Activated CD8-positive, alpha-beta memory T cell treated with anti-CD3 and anti-CD28 coated beads, Interleukin-2, amount 50 U/mL, for 48 hours (primary cell): ENCODE measurements at regions not wholly inside any gene's neighbourhood (a gene's known extent, or its start where the extent isn't known, plus 50 kb on each side); places are given as distances from the start of the nearest gene placed in this dataset.

Source experiments
- DNase-seq: peaks from one replicate; pipeline ENCODE4 v3.0.0-alpha.2; 2020

GRCh38 chr6:165985281-165985805 lies 182.3 kb downstream of the TBXT start:
- DNase-seq = no peak

- no peak for DNase-seq
Measured at GRCh38 chr6:165984729-165985275, 182.8 kb downstream of the TBXT start.

- DNase-seq = no peak
Measured at GRCh38 chr6:165983112-165984072, 184.3 kb downstream of the TBXT start.

- no peak for DNase-seq
Measured at GRCh38 chr6:165978476-165978875, 189.2 kb downstream of the TBXT start.

- no peak for DNase-seq
Measured at GRCh38 chr6:165976684-165977083, 191.0 kb downstream of the TBXT start.

GRCh38 chr6:165974817-165975216 lies 192.8 kb downstream of the TBXT start:
- DNase-seq = no peak

GRCh38 chr6:165973473-165973872 lies 194.2 kb downstream of the TBXT start:
- no peak for DNase-seq

GRCh38 chr6:165972139-165972802 lies 195.4 kb downstream of the TBXT start:
- no peak for DNase-seq

GRCh38 chr6:165971202-165971601 lies 196.4 kb downstream of the TBXT start:
- no peak for DNase-seq

- DNase-seq = no peak
Measured at GRCh38 chr6:165970001-165970400, 197.7 kb downstream of the TBXT start.

GRCh38 chr6:165969184-165969583 lies 198.5 kb downstream of the TBXT start:
- DNase-seq = no peak

- no peak for DNase-seq
Measured at GRCh38 chr6:165968408-165968807, 199.2 kb downstream of the TBXT start.

GRCh38 chr6:165967810-165968407 lies 199.7 kb downstream of the TBXT start:
- DNase-seq = no peak

- DNase-seq = no peak
Measured at GRCh38 chr6:165963750-165964149, 203.9 kb downstream of the TBXT start.

- no peak for DNase-seq
Measured at GRCh38 chr6:165962366-165962765, 205.3 kb downstream of the TBXT start.

- DNase-seq = no peak
Measured at GRCh38 chr6:165961233-165961632, 206.4 kb downstream of the TBXT start.

- no peak for DNase-seq
Measured at GRCh38 chr6:165960695-165961094, 207.0 kb downstream of the TBXT start.

- no peak for DNase-seq
Measured at GRCh38 chr6:165959627-165960026, 208.0 kb downstream of the TBXT start.

GRCh38 chr6:165956874-165957273 lies 210.8 kb downstream of the TBXT start:
- no peak for DNase-seq

GRCh38 chr6:165952514-165952913 lies 215.1 kb downstream of the TBXT start:
- DNase-seq = no peak

GRCh38 chr6:165950316-165950715 lies 217.3 kb downstream of the TBXT start:
- DNase-seq = no peak

GRCh38 chr6:165949324-165949723 lies 218.3 kb downstream of the TBXT start:
- no peak for DNase-seq

GRCh38 chr6:165944002-165944466 lies 223.6 kb downstream of the TBXT start:
- DNase-seq = no peak
